ENCODE measurements at regions not wholly inside any gene's neighbourhood (a gene's known extent, or its start where the extent isn't known, plus 50 kb on each side); places are given as distances from the start of the nearest gene placed in this dataset.
"Not testable (repeated sequence)": the region's sequence is repeated elsewhere in the genome, so short reads cannot be mapped to it uniquely, and the experiment has no call there.

GRCh38 chr3:177438596-177439220 lies 241.4 kb upstream of the TBL1XR1 start:
- no peak for DNase-seq

- no peak for DNase-seq
These were observed 242.5 kb upstream of the TBL1XR1 start for GRCh38 chr3:177439694-177440269.

- DNase-seq = no peak
These were observed 243.3 kb upstream of the TBL1XR1 start for GRCh38 chr3:177440456-177441104.

GRCh38 chr3:177441276-177441812 lies 244.1 kb upstream of the TBL1XR1 start:
- no peak for DNase-seq

- no peak for DNase-seq
These were observed 244.7 kb upstream of the TBL1XR1 start for GRCh38 chr3:177441813-177442646.

- DNase-seq = no peak
These were observed 246.2 kb upstream of the TBL1XR1 start for GRCh38 chr3:177443469-177443868.

GRCh38 chr3:177444696-177445095 lies 247.4 kb upstream of the TBL1XR1 start:
- no peak for DNase-seq

- no peak for DNase-seq
These were observed 248.3 kb upstream of the TBL1XR1 start for GRCh38 chr3:177445549-177445948.

GRCh38 chr3:177446165-177446601 lies 248.9 kb upstream of the TBL1XR1 start:
- DNase-seq = no peak

GRCh38 chr3:177447938-177448337 lies 250.7 kb upstream of the TBL1XR1 start:
- no peak for DNase-seq

GRCh38 chr3:177448987-177449359 lies 251.7 kb upstream of the TBL1XR1 start:
- DNase-seq = no peak

- no peak for DNase-seq
These were observed 252.2 kb upstream of the TBL1XR1 start for GRCh38 chr3:177449360-177450006.

GRCh38 chr3:177451301-177451750 lies 254.0 kb upstream of the TBL1XR1 start:
- no peak for DNase-seq

GRCh38 chr3:177451864-177452830 lies 254.9 kb upstream of the TBL1XR1 start:
- DNase-seq = no peak

GRCh38 chr3:177452831-177453450 lies 255.7 kb upstream of the TBL1XR1 start:
- no peak for DNase-seq

- DNase-seq = no peak
These were observed 256.2 kb upstream of the TBL1XR1 start for GRCh38 chr3:177453451-177453844.

GRCh38 chr3:177457204-177457603 lies 259.9 kb upstream of the TBL1XR1 start:
- not testable (repeated sequence) for DNase-seq

- DNase-seq = no peak
These were observed 262.1 kb upstream of the TBL1XR1 start for GRCh38 chr3:177459401-177459800.

- no peak for DNase-seq
These were observed 262.8 kb upstream of the TBL1XR1 start for GRCh38 chr3:177460047-177460446.

- DNase-seq = no peak
These were observed 264.5 kb upstream of the TBL1XR1 start for GRCh38 chr3:177461765-177462164.

- not testable (repeated sequence) for DNase-seq
These were observed 266.1 kb upstream of the TBL1XR1 start for GRCh38 chr3:177463341-177463740.
